ENCODE measurements at regions not wholly inside any gene's neighbourhood (a gene's known extent, or its start where the extent isn't known, plus 50 kb on each side); places are given as distances from the start of the nearest gene placed in this dataset.

DNA sequence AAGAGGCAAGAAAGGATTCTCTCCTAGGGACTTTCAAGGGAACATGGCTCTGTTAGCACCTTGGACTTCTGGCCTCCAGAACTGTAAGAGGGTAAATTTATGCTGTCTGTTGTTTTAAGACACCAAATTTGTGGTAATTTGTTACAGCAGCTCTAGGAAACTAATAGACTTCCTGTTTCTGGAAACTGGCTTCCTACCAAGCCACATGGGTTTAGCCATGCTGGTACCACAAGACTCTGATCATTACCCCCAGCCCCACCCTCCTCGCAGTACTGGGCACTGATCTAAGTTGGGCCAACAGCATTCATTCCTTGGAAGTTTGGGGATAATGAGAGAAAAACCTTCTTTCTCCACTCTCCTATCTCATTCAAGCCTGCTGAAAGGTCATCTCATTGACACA lies 109.5 kb upstream of the SMLR1 start:
- no peaks in the 10 kb centered on the region for H3K4me1 ChIP-seq (ENCODE audit: control insufficient read depth, insufficient read depth, low read length)
- in situ Hi-C loops (cut with HindIII; ENCODE audit: low pct_unique_long_range_greater_than_20kb, low sequenced_read_pairs) (no loop called here), intact Hi-C loops (cut with micrococcal nuclease; ENCODE audit: unreplicated experiment) (no loop called here)
- ChIA-PET POLR2A (no interaction called here), CTCF (no interaction called here)
- no peaks in the 10 kb centered on the region for H3K36me3 ChIP-seq (ENCODE audit: control insufficient read depth, insufficient read depth, low read length)
- TF ChIP-seq TCF7L2 (IDR thresholded peaks at IDR 0.05; ENCODE audit: low read depth, low read length) (no peak), POLR2AphosphoS5 (IDR thresholded peaks at IDR 0.05; ENCODE audit: low read depth, low read length) (no peak), SIN3A (IDR thresholded peaks at IDR 0.05; ENCODE audit: borderline replicate concordance, insufficient read depth, low read depth, low read length) (no peak)
- TF ChIP-seq, protein P1, sequence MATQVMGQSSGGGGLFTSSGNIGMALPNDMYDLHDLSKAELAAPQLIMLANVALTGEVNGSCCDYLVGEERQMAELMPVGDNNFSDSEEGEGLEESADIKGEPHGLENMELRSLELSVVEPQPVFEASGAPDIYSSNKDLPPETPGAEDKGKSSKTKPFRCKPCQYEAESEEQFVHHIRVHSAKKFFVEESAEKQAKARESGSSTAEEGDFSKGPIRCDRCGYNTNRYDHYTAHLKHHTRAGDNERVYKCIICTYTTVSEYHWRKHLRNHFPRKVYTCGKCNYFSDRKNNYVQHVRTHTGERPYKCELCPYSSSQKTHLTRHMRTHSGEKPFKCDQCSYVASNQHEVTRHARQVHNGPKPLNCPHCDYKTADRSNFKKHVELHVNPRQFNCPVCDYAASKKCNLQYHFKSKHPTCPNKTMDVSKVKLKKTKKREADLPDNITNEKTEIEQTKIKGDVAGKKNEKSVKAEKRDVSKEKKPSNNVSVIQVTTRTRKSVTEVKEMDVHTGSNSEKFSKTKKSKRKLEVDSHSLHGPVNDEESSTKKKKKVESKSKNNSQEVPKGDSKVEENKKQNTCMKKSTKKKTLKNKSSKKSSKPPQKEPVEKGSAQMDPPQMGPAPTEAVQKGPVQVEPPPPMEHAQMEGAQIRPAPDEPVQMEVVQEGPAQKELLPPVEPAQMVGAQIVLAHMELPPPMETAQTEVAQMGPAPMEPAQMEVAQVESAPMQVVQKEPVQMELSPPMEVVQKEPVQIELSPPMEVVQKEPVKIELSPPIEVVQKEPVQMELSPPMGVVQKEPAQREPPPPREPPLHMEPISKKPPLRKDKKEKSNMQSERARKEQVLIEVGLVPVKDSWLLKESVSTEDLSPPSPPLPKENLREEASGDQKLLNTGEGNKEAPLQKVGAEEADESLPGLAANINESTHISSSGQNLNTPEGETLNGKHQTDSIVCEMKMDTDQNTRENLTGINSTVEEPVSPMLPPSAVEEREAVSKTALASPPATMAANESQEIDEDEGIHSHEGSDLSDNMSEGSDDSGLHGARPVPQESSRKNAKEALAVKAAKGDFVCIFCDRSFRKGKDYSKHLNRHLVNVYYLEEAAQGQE (IDR thresholded peaks at IDR 0.05; ENCODE audit: insufficient read depth in 1 of 2, low read depth in 2 of 2, low read length in 1 of 2) = no peak
- TF ChIP-seq, protein P2, sequence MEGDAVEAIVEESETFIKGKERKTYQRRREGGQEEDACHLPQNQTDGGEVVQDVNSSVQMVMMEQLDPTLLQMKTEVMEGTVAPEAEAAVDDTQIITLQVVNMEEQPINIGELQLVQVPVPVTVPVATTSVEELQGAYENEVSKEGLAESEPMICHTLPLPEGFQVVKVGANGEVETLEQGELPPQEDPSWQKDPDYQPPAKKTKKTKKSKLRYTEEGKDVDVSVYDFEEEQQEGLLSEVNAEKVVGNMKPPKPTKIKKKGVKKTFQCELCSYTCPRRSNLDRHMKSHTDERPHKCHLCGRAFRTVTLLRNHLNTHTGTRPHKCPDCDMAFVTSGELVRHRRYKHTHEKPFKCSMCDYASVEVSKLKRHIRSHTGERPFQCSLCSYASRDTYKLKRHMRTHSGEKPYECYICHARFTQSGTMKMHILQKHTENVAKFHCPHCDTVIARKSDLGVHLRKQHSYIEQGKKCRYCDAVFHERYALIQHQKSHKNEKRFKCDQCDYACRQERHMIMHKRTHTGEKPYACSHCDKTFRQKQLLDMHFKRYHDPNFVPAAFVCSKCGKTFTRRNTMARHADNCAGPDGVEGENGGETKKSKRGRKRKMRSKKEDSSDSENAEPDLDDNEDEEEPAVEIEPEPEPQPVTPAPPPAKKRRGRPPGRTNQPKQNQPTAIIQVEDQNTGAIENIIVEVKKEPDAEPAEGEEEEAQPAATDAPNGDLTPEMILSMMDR (IDR thresholded peaks at IDR 0.05) = no peak
- H3K9me3 ChIP-seq (ENCODE audit: control insufficient read depth, insufficient read depth, low read depth, low read length) = no peaks in the 10 kb centered on the region
- H3K27ac ChIP-seq (ENCODE audit: low read length) = no peak overlapping the region
- no peak for DNase-seq (ENCODE audit: low read depth, low spot score)
- no peak for ATAC-seq
- no peaks in the 10 kb centered on the region for H3K27me3 ChIP-seq (ENCODE audit: control insufficient read depth, insufficient read depth, low read length)
- BruUV-seq (replicated peaks) = no TSS peak
- H3K4me3 ChIP-seq (ENCODE audit: low read depth in 2 of 2, low read length in 2 of 2) = no peak overlapping the region

DNA sequence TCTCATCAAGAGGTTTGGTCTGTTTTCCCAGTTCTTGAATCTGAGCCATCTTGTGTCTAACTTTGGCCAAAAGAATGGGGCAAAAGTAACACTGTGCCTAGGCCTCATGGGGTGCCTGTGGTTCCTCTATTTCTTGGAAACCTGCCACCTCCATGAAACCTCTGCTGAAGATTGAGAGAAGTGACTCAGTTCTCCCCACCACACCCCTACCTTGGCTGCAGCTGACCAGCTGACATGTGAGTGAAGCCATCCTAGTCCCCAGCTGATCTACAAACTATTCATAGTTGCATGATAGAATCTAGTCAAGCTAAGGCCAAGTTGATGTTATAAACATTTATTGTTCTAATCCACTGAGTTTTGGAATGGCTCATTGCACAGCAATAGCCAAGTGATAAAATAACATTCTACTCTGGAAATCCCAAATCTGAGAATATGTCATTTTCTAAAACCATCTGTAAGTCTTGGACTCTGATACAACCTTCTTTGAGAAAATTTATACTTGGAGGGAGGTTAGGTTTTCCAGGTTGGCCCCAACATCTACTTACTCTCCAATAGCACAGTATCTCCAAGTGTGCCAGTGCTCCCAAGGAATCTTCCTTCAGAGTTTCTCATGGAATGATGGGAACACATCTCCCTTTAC lies 107.0 kb upstream of the SMLR1 start:
- POLR2A ChIA-PET = no interaction called here
- CTCF ChIA-PET = no interaction called here
- Histone ChIP-seq H3K4me3 (ENCODE audit: low read depth in 2 of 2, low read length in 2 of 2) (no peak overlapping the region), H3K27ac (ENCODE audit: low read length) (no peak overlapping the region), H3K9me3 (ENCODE audit: control insufficient read depth, insufficient read depth, low read depth, low read length) (no peaks in the 10 kb centered on the region), H3K27me3 (ENCODE audit: control insufficient read depth, insufficient read depth, low read length) (no peaks in the 10 kb centered on the region), H3K36me3 (ENCODE audit: control insufficient read depth, insufficient read depth, low read length) (no peaks in the 10 kb centered on the region), H3K4me1 (ENCODE audit: control insufficient read depth, insufficient read depth, low read length) (no peaks in the 10 kb centered on the region)
- TF ChIP-seq TCF7L2 (IDR thresholded peaks at IDR 0.05; ENCODE audit: low read depth, low read length) = no peak
- no peak for TF ChIP-seq SIN3A (IDR thresholded peaks at IDR 0.05; ENCODE audit: borderline replicate concordance, insufficient read depth, low read depth, low read length)
- no peak for TF ChIP-seq POLR2AphosphoS5 (IDR thresholded peaks at IDR 0.05; ENCODE audit: low read depth, low read length)
- TF ChIP-seq, protein P2 (IDR thresholded peaks at IDR 0.05) = no peak
- TF ChIP-seq, protein P1 (IDR thresholded peaks at IDR 0.05; ENCODE audit: insufficient read depth in 1 of 2, low read depth in 2 of 2, low read length in 1 of 2) = no peak
- ATAC-seq (no peak), DNase-seq (ENCODE audit: low read depth, low spot score) (no peak)
- no TSS peak for BruUV-seq (replicated peaks)
- intact Hi-C loops (cut with micrococcal nuclease; ENCODE audit: unreplicated experiment) = no loop called here
- in situ Hi-C loops (cut with HindIII; ENCODE audit: low pct_unique_long_range_greater_than_20kb, low sequenced_read_pairs) = no loop called here
